Sigmoid colon (tissue), 6 donors: ENCODE measurements at regions not wholly inside any gene's neighbourhood (a gene's known extent, or its start where the extent isn't known, plus 50 kb on each side); places are given as distances from the start of the nearest gene placed in this dataset.

Source experiments
- DNase-seq: peaks from one replicate; pipeline ENCODE4 v3.0.0-alpha.2; 2019
- H3K27ac ChIP-seq, 4 donors: fragments of 200-600 bp; sonication (generic); one replicate each; pipeline ENCODE4 v1.5.1; 2016 to 2019; ENCODE audit warnings: mild to moderate bottlenecking in 1 of 4
- H3K27me3 ChIP-seq, 3 donors: fragments of 200-600 bp; sonication (generic); one replicate each; pipeline ENCODE4 v1.5.1; 2019; ENCODE audit warnings: mild to moderate bottlenecking in 1 of 3
- H3K36me3 ChIP-seq, 4 donors: fragments of 200-600 bp; sonication (generic); one replicate each; pipeline ENCODE4 v1.5.1; 2016 to 2019
- H3K4me1 ChIP-seq, 4 donors: fragments of 200-600 bp; sonication (generic); one replicate each; pipeline ENCODE4 v1.5.1; 2017 to 2019
- H3K4me3 ChIP-seq, 4 donors: fragments of 200-600 bp; sonication (generic); one replicate each; pipeline ENCODE4 v1.5.1; 2017 to 2019; ENCODE audit warnings: mild to moderate bottlenecking in 2 of 4, moderate library complexity in 1 of 4
- H3K9me3 ChIP-seq, 4 donors: fragments of 200-600 bp in 3 of 4; sonication (generic) in 3 of 4; one replicate each; pipeline versions ENCODE4 v1.5.1 to v1.6.1; 2013 to 2019
- CTCF ChIP-seq, 4 experiments: fragments of 450-650 bp in 3 of 4; fragments of 200-600 bp in 1 of 4; IDR thresholded peaks; one replicate each; pipeline ENCODE4 v1.5.1; 2016 to 2019; ENCODE audit warnings: antibody characterized with exemption in 4 of 4, mild to moderate bottlenecking in 3 of 4, moderate library complexity in 2 of 4
- EP300 ChIP-seq, 4 donors: sonication (generic); formaldehyde crosslinking; IDR thresholded peaks; one replicate each; pipeline ENCODE4 v1.6.1; 2017; ENCODE audit warnings: antibody characterized with exemption in 4 of 4
- POLR2A ChIP-seq, 2 donors: fragments of 450-650 bp; IDR thresholded peaks; one replicate each; pipeline ENCODE4 v1.6.1; 2016; ENCODE audit warnings: antibody characterized with exemption in 2 of 2, mild to moderate bottlenecking in 2 of 2, moderate library complexity in 2 of 2
- POLR2AphosphoS5 ChIP-seq, 4 donors: sonication (generic); formaldehyde crosslinking; IDR thresholded peaks; one replicate each; pipeline ENCODE4 v1.6.1; 2017; ENCODE audit warnings: antibody characterized with exemption in 4 of 4
- WGBS, 2 donors: extraction: QIAGEN DNeasy Blood & Tissue Kit; methylation state at CpG; one replicate each; pipeline ENCODE4 v1.1.7; 2013; 5-methylcytosine and 5-hydroxymethylcytosine counted together
- intact Hi-C: fragments of 100-400 bp; cut with DNase I; formaldehyde crosslinking; loops from one replicate; pipeline ENCODE4 v1.15.1; 2023
- donor health status: healthy with polysubstance abuse.
- donor health status: healthy.

- DNase-seq = no peak
- no peaks in the 10 kb centered on the region for H3K4me1 ChIP-seq
- H3K27me3 ChIP-seq = peaks cover 0 to 5% (median 4%) of the 10 kb centered on the region in 3 donors
- no peak overlapping the region for H3K27ac ChIP-seq
- no peak overlapping the region for H3K4me3 ChIP-seq
- intact Hi-C loops = no loop called here
- TF ChIP-seq EP300 (IDR thresholded peaks at IDR 0.05) = no peak
- TF ChIP-seq CTCF (IDR thresholded peaks at IDR 0.05) = no peak
- no peak for TF ChIP-seq POLR2A (IDR thresholded peaks at IDR 0.05)
- no peak for TF ChIP-seq POLR2AphosphoS5 (IDR thresholded peaks at IDR 0.05)
- H3K36me3 ChIP-seq = no peaks in the 10 kb centered on the region
- no peaks in the 10 kb centered on the region for H3K9me3 ChIP-seq
- WGBS, 2 donors = 89 to 94% methylated on average over 4 of the region's 4 CpGs
These were observed 216.6 kb upstream of the UMPS start for GRCh38 chr3:124513610-124513997.

DNA sequence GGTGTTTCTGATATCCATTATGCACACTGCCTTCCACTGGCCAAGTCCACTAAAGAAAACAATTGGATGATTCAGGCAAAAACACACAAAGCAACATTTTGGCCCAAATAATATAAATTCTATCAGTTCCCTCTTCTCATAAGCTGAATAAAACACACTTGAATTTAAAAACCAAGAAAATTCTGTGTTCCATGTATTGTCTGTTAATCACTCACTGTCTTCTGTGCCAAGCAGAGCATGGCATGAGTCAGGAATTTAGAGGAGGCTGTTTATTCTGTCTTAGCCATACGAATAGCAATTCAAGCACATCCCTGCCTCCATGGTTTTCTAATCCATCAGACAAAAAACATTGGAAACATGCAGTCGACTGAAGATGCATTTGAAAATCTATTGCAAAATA is 215.6 kb upstream of the UMPS start:
- Histone ChIP-seq H3K27ac (no peak overlapping the region), H3K36me3 (no peaks in the 10 kb centered on the region), H3K27me3 (peaks cover 0 to 5% (median 4%) of the 10 kb centered on the region in 3 donors), H3K4me1 (no peaks in the 10 kb centered on the region), H3K4me3 (no peak overlapping the region), H3K9me3 (no peaks in the 10 kb centered on the region)
- no peak for DNase-seq
- TF ChIP-seq CTCF (IDR thresholded peaks at IDR 0.05) = no peak
- TF ChIP-seq EP300 (IDR thresholded peaks at IDR 0.05) = no peak
- no peak for TF ChIP-seq POLR2AphosphoS5 (IDR thresholded peaks at IDR 0.05)
- TF ChIP-seq POLR2A (IDR thresholded peaks at IDR 0.05) = no peak
- intact Hi-C loops = no loop called here
- 84 to 85% methylated on average over 2 of the region's 2 CpGs for WGBS, 2 donors

GRCh38 chr3:124516333-124516732 is 213.9 kb upstream of the UMPS start:
- Histone ChIP-seq H3K4me1 (no peaks in the 10 kb centered on the region), H3K36me3 (no peaks in the 10 kb centered on the region), H3K9me3 (no peaks in the 10 kb centered on the region), H3K27me3 (peaks cover 0 to 9% (median 4%) of the 10 kb centered on the region in 3 donors), H3K27ac (no peak overlapping the region), H3K4me3 (no peak overlapping the region)
- WGBS, 2 donors = 85% methylated on average over 1 of the region's 1 CpG
- TF ChIP-seq POLR2A (IDR thresholded peaks at IDR 0.05) = no peak
- TF ChIP-seq POLR2AphosphoS5 (IDR thresholded peaks at IDR 0.05) = peak in 1 of 4 donors; percentile 19
- DNase-seq = no peak
- intact Hi-C loops = no loop called here

DNA sequence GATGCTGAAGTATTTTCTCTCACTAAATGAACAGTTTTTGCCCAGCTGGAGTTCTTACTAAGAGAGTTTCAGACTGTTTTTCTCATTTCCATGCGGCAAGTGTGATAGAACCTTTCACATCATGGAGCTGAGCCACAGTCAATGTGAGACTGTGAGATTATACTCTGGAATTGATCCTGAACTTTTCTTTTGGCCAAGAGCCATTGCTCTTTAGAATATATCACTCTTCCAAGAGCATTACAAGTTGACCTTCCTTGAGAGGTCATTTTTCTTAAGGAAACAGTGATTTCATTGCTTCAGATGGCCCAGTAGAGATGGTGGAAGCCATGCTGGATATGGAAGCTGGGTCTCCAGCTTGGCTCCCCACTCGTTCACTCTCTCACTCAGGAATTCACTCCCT is 212.9 kb upstream of the UMPS start:
- H3K4me3 ChIP-seq = no peak overlapping the region
- WGBS, 2 donors = 89 to 98% methylated on average over 2 of the region's 2 CpGs
- peaks cover 0 to 5% (median 5%) of the 10 kb centered on the region in 3 donors for H3K27me3 ChIP-seq
- no peak for DNase-seq
- H3K36me3 ChIP-seq = no peaks in the 10 kb centered on the region
- H3K9me3 ChIP-seq = no peaks in the 10 kb centered on the region
- no peak overlapping the region for H3K27ac ChIP-seq
- H3K4me1 ChIP-seq = no peaks in the 10 kb centered on the region
- TF ChIP-seq POLR2AphosphoS5 (IDR thresholded peaks at IDR 0.05) (no peak), CTCF (IDR thresholded peaks at IDR 0.05) (no peak), EP300 (IDR thresholded peaks at IDR 0.05) (no peak), POLR2A (IDR thresholded peaks at IDR 0.05) (no peak)
- intact Hi-C loops = no loop called here

DNA sequence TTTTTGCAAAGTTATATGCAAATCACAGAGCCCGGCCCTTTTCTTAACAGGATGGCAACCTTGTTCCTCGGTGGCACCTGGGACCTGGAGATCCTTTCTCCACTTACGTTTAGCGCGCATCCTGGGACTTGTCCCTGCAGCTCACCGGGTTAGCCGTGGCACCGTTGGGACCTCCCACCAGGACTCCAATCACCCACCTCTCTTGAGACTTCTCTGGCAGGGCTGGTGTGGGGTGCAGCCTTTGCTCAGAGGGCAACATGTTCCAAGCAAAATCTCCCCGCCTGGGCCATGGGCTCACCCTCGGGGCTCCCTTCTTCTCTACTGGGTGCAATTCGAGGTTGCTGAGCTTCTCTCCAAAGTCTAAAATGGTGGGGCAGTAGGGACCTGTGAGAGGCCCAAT is 211.9 kb upstream of the UMPS start:
- no peak for DNase-seq
- no peaks in the 10 kb centered on the region for H3K36me3 ChIP-seq
- peaks cover 0 to 5% (median 4%) of the 10 kb centered on the region in 3 donors for H3K27me3 ChIP-seq
- H3K4me1 ChIP-seq = no peaks in the 10 kb centered on the region
- intact Hi-C loops = no loop called here
- H3K9me3 ChIP-seq = no peaks in the 10 kb centered on the region
- TF ChIP-seq CTCF (IDR thresholded peaks at IDR 0.05) (no peak), POLR2A (IDR thresholded peaks at IDR 0.05) (no peak), EP300 (IDR thresholded peaks at IDR 0.05) (no peak), POLR2AphosphoS5 (IDR thresholded peaks at IDR 0.05) (no peak)
- H3K27ac ChIP-seq = no peak overlapping the region
- whole genome bisulfite sequencing, 2 donors = 96% methylated on average over 11 of the region's 11 CpGs
- H3K4me3 ChIP-seq = no peak overlapping the region
